Stimulated activated CD8-positive, alpha-beta memory T cell treated with anti-CD3 and anti-CD28 coated beads, Interleukin-4, amount 100 ng/mL, for 1 hour (primary cell): ENCODE measurements at regions not wholly inside any gene's neighbourhood (a gene's known extent, or its start where the extent isn't known, plus 50 kb on each side); places are given as distances from the start of the nearest gene placed in this dataset.

Experiments used
- DNase-seq, 2 donors: peaks; one replicate each; pipeline ENCODE4 v3.0.0-alpha.2; 2020; ENCODE audit warnings: low read depth in 2 of 2, low spot score in 1 of 2

- no peak for DNase-seq
These were observed 190.2 kb upstream of the MPHOSPH6 start for GRCh38 chr16:82360024-82360783.

- DNase-seq = no peak
These were observed 188.7 kb upstream of the MPHOSPH6 start for GRCh38 chr16:82358606-82359221.

GRCh38 chr16:82358161-82358560 lies 188.1 kb upstream of the MPHOSPH6 start:
- no peak for DNase-seq

- no peak for DNase-seq
These were observed 187.2 kb upstream of the MPHOSPH6 start for GRCh38 chr16:82357237-82357636.

- DNase-seq = no peak
These were observed 180.5 kb upstream of the MPHOSPH6 start for GRCh38 chr16:82350560-82350959.

- DNase-seq = no peak
These were observed 175.3 kb upstream of the MPHOSPH6 start for GRCh38 chr16:82345318-82345717.

- no peak for DNase-seq
These were observed 174.1 kb upstream of the MPHOSPH6 start for GRCh38 chr16:82344157-82344556.

- DNase-seq = no peak
These were observed 171.2 kb upstream of the MPHOSPH6 start for GRCh38 chr16:82341146-82341669.

- DNase-seq = no peak
These were observed 170.5 kb upstream of the MPHOSPH6 start for GRCh38 chr16:82340531-82340930.

GRCh38 chr16:82337355-82337754 lies 167.3 kb upstream of the MPHOSPH6 start:
- no peak for DNase-seq

- no peak for DNase-seq
These were observed 162.1 kb upstream of the MPHOSPH6 start for GRCh38 chr16:82331974-82332750.

GRCh38 chr16:82331397-82331796 lies 161.4 kb upstream of the MPHOSPH6 start:
- DNase-seq = no peak

GRCh38 chr16:82329504-82330192 lies 159.6 kb upstream of the MPHOSPH6 start:
- no peak for DNase-seq

- DNase-seq = no peak
These were observed 159.0 kb upstream of the MPHOSPH6 start for GRCh38 chr16:82328881-82329469.

GRCh38 chr16:82323171-82323570 lies 153.1 kb upstream of the MPHOSPH6 start:
- no peak for DNase-seq

- DNase-seq = no peak
These were observed 152.2 kb upstream of the MPHOSPH6 start for GRCh38 chr16:82322177-82322576.

GRCh38 chr16:82319038-82319437 lies 149.0 kb upstream of the MPHOSPH6 start:
- no peak for DNase-seq

GRCh38 chr16:82317411-82318167 lies 147.6 kb upstream of the MPHOSPH6 start:
- no peak for DNase-seq

- no peak for DNase-seq
These were observed 143.7 kb upstream of the MPHOSPH6 start for GRCh38 chr16:82313754-82314153.

GRCh38 chr16:82311528-82311927 lies 141.5 kb upstream of the MPHOSPH6 start:
- no peak for DNase-seq
